Small intestine (tissue), 7 donors: ENCODE measurements at regions not wholly inside any gene's neighbourhood (a gene's known extent, or its start where the extent isn't known, plus 50 kb on each side); places are given as distances from the start of the nearest gene placed in this dataset.
"Not testable (repeated sequence)": the region's sequence is repeated elsewhere in the genome, so short reads cannot be mapped to it uniquely, and the experiment has no call there.

Experiments used
- DNase-seq, 2 donors: peaks; one replicate each; pipeline versions ENCODE4 v3.0.0 to v3.0.0-alpha.2; 2013
- FAIRE-seq: peaks from 2 replicates; lab custom pipeline; 2012; peaks lifted over from hg19 to GRCh38; lab: Jason Lieb, UNC
- H3K27ac ChIP-seq, 3 donors: one replicate each; pipeline ENCODE4 v1.5.1; 2013; ENCODE audit warnings: low read length in 2 of 3, mild to moderate bottlenecking in 2 of 3, control low read depth in 1 of 3, inconsistent platforms in 1 of 3, low read depth in 1 of 3, moderate library complexity in 1 of 3
- H3K27me3 ChIP-seq, 3 donors: one replicate each; pipeline ENCODE4 v1.6.1; 2013; ENCODE audit warnings: low read length in 3 of 3, inconsistent platforms in 1 of 3; ENCODE audit not compliant: control insufficient read depth in 3 of 3, insufficient read depth in 3 of 3
- H3K36me3 ChIP-seq, 3 donors: one replicate each; pipeline ENCODE4 v1.6.1; 2013; ENCODE audit warnings: low read length in 3 of 3, inconsistent platforms in 1 of 3, low read depth in 1 of 3, mild to moderate bottlenecking in 1 of 3, moderate library complexity in 1 of 3; ENCODE audit not compliant: control insufficient read depth in 3 of 3, insufficient read depth in 2 of 3
- H3K4me1 ChIP-seq, 3 donors: one replicate each; pipeline ENCODE4 v1.6.1; 2013; ENCODE audit warnings: low read length in 2 of 3, inconsistent platforms in 1 of 3, low read depth in 1 of 3, mild to moderate bottlenecking in 1 of 3, moderate library complexity in 1 of 3; ENCODE audit not compliant: control insufficient read depth in 3 of 3, insufficient read depth in 2 of 3
- H3K4me3 ChIP-seq, 3 donors: one replicate each; pipeline ENCODE4 v1.5.1; 2013; ENCODE audit warnings: low read length in 3 of 3, control low read depth in 1 of 3, inconsistent platforms in 1 of 3, low read depth in 1 of 3, mild to moderate bottlenecking in 1 of 3, moderate library complexity in 1 of 3
- H3K9me3 ChIP-seq, 2 donors: one replicate each; pipeline ENCODE4 v1.6.1; 2013; ENCODE audit warnings: low read depth in 1 of 2, low read length in 1 of 2; ENCODE audit not compliant: control insufficient read depth in 2 of 2, insufficient read depth in 1 of 2
- WGBS, 3 donors: extraction: QIAGEN DNeasy Blood & Tissue Kit; methylation state at CpG; one replicate each; pipeline ENCODE4 v1.1.7; 2013; 5-methylcytosine and 5-hydroxymethylcytosine counted together
- donor health status: healthy with polysubstance abuse.
- donor health status: control.
- donor health status: control.
- donor health status: Bipolar disorder and iron deficiency.
- donor health status: healthy.

DNA sequence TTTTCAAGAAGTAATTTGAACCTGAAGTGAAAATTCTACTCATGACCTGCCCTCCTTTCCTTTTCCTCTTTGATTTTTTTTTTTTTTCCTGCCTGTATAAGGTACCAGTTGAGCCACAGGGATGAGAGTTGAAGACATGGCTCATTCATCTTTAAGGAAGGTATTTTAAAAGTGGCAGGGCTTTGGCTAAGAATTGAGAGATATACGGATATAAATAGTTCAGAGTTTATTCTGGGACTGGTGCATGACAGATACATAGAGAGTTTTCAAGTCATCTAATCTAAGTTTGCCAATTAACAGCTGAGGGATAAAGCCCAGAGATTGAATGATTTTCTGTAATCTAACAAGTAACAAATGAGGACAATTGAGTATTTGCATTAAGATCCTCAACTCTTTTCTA, 69.8 kb downstream of the BTBD3 start:
- no peaks in the 10 kb centered on the region for H3K9me3 ChIP-seq
- H3K27ac ChIP-seq, result no peak overlapping the region
- H3K4me3 ChIP-seq, result no peak overlapping the region
- WGBS, 3 donors, result 72 to 79% (median 75%) methylated on average over 1 of the region's 1 CpG
- no peak for DNase-seq
- no peaks in the 10 kb centered on the region for H3K4me1 ChIP-seq
- no peaks in the 10 kb centered on the region for H3K36me3 ChIP-seq
- H3K27me3 ChIP-seq, result no peaks in the 10 kb centered on the region
- no peak for FAIRE-seq

DNA sequence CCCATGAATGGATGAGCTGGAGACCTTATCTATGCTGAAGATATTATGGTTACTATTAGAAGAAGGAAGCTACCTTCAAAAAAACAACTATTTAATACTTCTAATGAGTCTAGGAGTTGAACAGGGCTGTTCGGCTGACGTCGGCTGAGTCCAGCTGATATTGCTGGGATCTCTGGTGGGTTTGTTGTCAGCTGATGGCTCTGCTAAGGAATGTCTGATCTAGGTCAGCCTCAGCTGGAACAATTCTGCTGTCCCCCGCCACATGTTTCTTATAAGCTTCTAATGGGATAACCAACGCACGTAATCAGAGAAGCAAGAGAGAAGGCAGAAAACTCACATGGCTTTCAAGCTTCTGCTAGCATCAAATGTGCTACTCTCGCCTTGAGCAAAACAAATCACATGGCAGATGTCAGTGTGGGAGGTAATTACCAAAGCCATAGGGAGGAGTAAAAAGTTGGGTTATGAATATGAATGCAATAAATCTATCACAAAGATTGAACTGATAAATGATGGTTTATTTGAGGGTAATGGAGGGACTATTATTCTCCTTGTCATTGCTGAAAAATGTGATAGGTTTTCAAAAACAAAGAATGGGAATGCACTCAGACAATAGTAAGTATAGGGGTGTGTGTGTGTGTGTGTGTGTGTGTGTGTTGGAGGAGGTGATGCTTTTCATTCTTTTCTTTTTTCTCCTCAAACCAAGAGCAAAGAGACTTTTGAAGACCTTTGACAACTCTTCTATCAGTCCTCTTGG, 71.5 kb downstream of the BTBD3 start:
- DNase-seq (no peak), FAIRE-seq (no peak)
- Histone ChIP-seq H3K4me1 (no peaks in the 10 kb centered on the region), H3K36me3 (no peaks in the 10 kb centered on the region), H3K4me3 (no peak overlapping the region), H3K27me3 (no peaks in the 10 kb centered on the region), H3K27ac (no peak overlapping the region), H3K9me3 (no peaks in the 10 kb centered on the region)
- WGBS, 3 donors, result 88 to 90% (median 90%) methylated on average over 7 of the region's 7 CpGs

DNA sequence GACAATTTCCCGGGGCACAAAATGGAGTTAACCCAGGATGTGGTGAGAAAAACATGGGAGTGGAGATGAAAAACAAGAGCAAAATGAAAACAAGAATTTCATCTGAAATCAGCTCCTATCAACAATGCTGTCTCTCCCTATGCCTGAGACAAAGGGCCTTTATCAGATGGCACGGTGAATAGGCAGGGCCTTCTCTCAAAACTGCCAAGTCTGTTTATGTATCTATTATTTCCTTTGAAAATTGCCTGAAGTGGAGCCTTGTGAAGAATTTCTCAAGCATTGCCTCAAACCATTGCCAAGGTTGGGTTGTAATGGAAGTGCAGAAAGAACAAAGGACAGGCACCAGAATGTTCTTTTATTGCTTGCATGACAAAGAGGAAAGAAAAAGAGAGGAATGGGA, 74.7 kb downstream of the BTBD3 start:
- no peaks in the 10 kb centered on the region for H3K36me3 ChIP-seq
- no peak overlapping the region for H3K4me3 ChIP-seq
- no peak for DNase-seq
- WGBS, 3 donors, result 56 to 75% (median 69%) methylated on average over 2 of the region's 2 CpGs
- H3K27me3 ChIP-seq, result no peaks in the 10 kb centered on the region
- no peaks in the 10 kb centered on the region for H3K9me3 ChIP-seq
- no peak overlapping the region for H3K27ac ChIP-seq
- H3K4me1 ChIP-seq, result peaks cover 0 to 19% (median 4%) of the 10 kb centered on the region in 3 donors
- FAIRE-seq, result no peak

DNA sequence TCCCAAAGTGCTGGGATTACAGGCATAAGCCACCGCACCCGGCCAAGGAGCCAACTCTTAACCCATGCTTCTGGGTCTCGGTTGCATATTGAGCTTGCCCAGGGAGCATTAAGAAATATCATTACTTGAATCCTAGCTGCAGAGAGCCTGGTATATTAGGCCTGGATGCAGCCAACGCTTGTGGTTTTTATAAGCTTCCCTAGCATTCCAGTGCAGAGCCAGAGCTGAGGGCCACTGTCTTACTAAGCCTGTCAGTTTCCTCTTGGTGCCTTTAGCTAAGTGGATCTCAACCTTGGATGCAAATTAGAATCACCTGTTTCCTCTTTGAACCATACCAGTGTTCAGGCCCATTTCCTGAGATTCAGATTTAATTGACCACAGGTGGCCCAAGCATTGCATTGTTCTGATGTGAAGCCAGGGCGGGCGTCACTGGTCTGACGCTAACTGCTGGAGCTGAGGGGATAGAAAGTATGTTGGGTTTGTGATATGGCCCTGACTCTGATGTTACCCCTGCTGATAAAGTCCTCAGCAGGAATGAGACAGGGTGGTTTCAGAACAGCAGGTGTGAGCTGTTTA, 76.3 kb downstream of the BTBD3 start:
- Histone ChIP-seq H3K9me3 (no peaks in the 10 kb centered on the region), H3K27me3 (no peaks in the 10 kb centered on the region), H3K4me1 (peaks cover 0 to 19% (median 4%) of the 10 kb centered on the region in 3 donors), H3K27ac (no peak overlapping the region), H3K4me3 (no peak overlapping the region), H3K36me3 (no peaks in the 10 kb centered on the region)
- FAIRE-seq (no peak), DNase-seq (peak in 1 of 2 donors; percentile 31)
- WGBS, 3 donors, result 61 to 81% (median 77%) methylated on average over 7 of the region's 7 CpGs

DNA sequence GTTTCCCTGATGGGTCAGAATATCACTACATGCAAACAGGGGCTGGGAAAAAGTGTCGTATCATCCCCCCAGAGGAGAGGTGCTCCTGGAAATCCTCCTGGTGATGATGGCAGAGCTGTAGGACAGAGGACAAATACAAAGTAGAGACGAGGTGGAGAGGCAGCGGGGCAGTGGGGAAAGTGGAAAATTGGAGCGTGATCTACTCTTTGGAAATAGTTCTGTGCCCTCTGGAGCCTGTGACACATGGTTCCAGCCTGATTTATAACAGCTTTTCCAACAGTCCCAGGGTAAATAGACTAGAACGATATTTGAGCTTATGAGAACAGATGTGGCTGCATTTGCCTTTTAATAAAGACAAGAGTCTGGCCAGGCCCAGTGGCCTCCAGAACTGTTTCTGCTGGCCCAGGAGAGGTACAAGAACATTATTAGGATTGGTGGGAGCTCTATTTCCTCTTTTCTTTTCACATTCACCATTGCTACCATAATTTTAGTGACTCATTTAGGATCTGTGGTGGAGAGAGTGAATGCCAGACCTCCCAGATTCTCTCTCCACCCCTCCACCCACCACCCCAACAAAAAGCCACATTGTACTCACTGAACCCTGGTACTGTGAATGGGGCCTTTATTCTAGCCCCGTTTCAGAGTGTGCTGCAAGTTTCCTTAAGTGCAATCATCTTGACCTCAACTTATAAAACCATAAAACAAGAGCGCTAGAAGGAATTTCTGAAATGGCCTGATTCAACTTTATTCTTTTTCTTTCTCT, 78.3 kb downstream of the BTBD3 start:
- Histone ChIP-seq H3K4me1 (peaks cover 0 to 19% (median 4%) of the 10 kb centered on the region in 3 donors), H3K36me3 (no peaks in the 10 kb centered on the region), H3K27ac (peak overlapping the region in 1 of 3 donors; percentile 20), H3K9me3 (no peaks in the 10 kb centered on the region), H3K4me3 (no peak overlapping the region), H3K27me3 (no peaks in the 10 kb centered on the region)
- WGBS, 3 donors, result 42 to 65% (median 54%) methylated on average over 7 of the region's 7 CpGs
- FAIRE-seq (no peak), DNase-seq (peak; percentile 8 to 57)

DNA sequence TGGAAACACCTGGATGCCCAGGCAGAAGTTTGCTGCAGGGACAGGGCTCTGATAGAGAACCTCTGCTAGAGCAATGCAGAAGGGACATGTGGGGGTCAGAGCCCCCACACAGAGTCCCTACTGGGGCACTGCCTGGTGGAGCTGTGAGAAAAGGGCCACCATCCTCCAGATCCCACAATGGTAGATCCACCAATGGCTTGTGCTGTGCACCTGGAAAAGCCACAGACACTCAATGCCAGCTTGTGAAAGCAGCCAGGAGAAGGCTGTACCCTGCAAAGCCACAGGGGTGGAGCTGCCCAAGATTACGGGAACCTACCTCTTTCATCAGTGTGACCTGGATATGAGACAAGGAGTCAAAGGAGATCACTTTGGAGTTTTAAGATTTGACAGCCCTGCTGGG, 87.1 kb downstream of the BTBD3 start:
- not testable (repeated sequence) for H3K4me1 ChIP-seq, FAIRE-seq, H3K9me3 ChIP-seq, H3K27me3 ChIP-seq, H3K36me3 ChIP-seq, DNase-seq, H3K4me3 ChIP-seq, H3K27ac ChIP-seq
- WGBS, 3 donors, result 83 to 95% (median 90%) methylated on average over 1 of the region's 1 CpG

DNA sequence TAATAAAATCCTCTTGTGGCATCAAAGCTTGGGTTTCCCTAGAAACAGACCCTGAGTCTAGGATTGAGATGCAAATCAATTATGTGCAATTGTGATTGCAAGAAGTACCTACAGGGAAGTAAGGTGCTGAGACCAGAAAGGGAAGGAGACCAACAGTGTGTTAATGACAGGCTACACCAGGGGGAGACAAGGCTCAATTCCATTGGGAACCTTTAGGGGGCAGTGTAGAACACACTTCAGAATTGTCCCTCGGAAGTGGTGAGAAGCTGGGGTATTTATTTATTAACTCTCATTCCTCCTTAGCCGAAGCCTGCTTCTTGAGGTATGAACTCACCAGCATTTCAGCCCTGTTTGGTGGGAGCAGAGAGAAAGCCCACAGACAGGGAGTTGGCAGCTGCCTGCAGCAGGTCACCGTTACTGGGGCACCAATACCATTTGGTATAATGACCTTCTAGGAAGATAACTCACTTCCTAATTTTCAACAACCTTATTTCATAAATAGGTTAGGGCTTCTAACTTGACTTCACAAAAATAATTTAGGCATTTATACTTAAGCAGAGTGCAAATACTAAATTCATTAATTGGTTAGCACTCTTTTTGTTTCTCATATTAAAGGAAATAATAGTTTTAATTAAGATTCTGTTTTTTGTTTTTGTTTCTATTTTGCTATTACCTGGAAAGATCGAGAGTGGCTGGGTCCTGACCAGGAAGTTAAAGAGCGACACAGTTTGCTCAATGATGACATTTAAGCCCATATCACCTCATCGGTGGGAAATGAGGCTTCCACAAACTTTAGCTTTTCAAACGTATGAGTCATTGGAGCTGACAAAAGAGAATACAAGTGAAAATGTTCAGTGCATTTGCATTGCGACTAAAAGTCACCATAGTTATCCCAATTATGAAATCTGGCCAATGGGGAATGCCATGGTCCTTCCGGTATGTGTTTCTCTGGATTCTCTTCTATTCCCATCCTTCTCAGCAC, 94.8 kb downstream of the BTBD3 start:
- DNase-seq (peak; percentile 71 to 73), FAIRE-seq (no peak)
- H3K4me1 ChIP-seq, result no peaks in the 10 kb centered on the region
- H3K36me3 ChIP-seq, result no peaks in the 10 kb centered on the region
- H3K27ac ChIP-seq, result no peak overlapping the region
- H3K4me3 ChIP-seq, result no peak overlapping the region
- H3K9me3 ChIP-seq, result no peaks in the 10 kb centered on the region
- H3K27me3 ChIP-seq, result no peaks in the 10 kb centered on the region
- WGBS, 3 donors, result 61 to 64% (median 63%) methylated on average over 9 of the region's 9 CpGs

DNA sequence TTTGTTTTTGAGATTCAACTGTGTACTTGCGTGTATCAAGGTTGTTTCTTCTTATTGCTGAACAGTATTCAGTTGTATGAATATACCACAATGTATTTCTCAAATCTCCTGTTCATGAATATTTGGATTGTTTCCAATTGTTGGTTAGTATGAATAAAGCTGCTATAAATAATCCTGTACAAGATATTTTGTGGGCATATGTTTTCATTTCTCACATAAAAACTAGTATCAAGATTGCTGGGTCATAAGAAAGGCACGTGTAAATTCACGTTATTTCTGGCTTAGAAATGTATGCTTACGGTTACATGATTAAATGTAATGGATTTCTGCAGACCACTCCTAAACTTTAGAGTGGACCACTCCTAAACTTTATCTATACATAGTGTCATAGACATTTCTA, 96.6 kb downstream of the BTBD3 start:
- FAIRE-seq, result no peak
- Histone ChIP-seq H3K27me3 (no peaks in the 10 kb centered on the region), H3K36me3 (no peaks in the 10 kb centered on the region), H3K4me1 (no peaks in the 10 kb centered on the region), H3K27ac (no peak overlapping the region), H3K4me3 (no peak overlapping the region), H3K9me3 (no peaks in the 10 kb centered on the region)
- no peak for DNase-seq
- 90 to 95% (median 94%) methylated on average over 4 of the region's 4 CpGs for WGBS, 3 donors
